22Rv1 (cell line): ENCODE measurements at regions not wholly inside any gene's neighbourhood (a gene's known extent, or its start where the extent isn't known, plus 50 kb on each side); places are given as distances from the start of the nearest gene placed in this dataset.

Experiments
- CTCF ChIP-seq: fragments of 450-650 bp; IDR thresholded peaks from 2 replicates; pipeline ENCODE4 v1.5.1; 2017; ENCODE audit warnings: mild to moderate bottlenecking
- ZFX ChIP-seq: fragments of 450-650 bp; IDR thresholded peaks from 2 replicates; pipeline ENCODE4 v1.6.1; 2017; ENCODE audit warnings: antibody characterized with exemption, borderline replicate concordance

DNA sequence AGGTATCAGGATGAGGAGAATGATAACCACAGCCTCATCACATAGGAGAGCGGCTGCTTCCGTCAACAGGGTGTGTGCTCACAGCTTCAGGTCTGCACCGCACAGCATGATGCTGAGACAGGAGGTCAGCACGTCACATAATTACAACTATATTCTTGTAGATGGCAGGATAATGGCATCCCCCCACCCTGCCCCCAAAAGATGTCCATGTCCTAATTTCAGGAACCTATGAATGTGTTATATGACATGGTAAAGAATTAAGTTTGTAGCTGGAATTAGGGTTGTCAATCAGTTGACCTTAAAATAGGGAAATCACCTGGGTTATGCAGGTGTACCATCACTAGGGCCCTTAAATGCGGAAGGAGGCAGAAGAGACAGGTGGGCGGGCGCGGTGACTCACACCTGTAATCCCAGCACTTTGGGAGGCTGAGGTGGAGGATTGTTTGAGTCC is 73.9 kb downstream of the ARL4C start:
- no peak for TF ChIP-seq CTCF
- TF ChIP-seq ZFX = no peak
